WTC11 (cell line): ENCODE measurements at regions not wholly inside any gene's neighbourhood (a gene's known extent, or its start where the extent isn't known, plus 50 kb on each side); places are given as distances from the start of the nearest gene placed in this dataset.

Source experiments
- ATAC-seq: fragments of 200-7000 bp; cut with Tn5 transposase; 2 replicates; pipeline ENCODE4 v1.10.0; 2021; ENCODE audit warnings: mild to moderate bottlenecking, moderate library complexity
- CTCF ChIA-PET: fragments of 300-600 bp; sonication (Branson Sonifier 250); formaldehyde crosslinking; loops from one replicate; lab custom pipeline; 2021; ENCODE audit warnings: antibody characterized with exemption; lab: Charles Lee
- POLR2A ChIA-PET: fragments of 350-600 bp; sonication (Branson Sonifier 250); formaldehyde crosslinking; loops from one replicate; lab custom pipeline; 2021; ENCODE audit warnings: antibody characterized with exemption; lab: Charles Lee
- DNase-seq: peaks from one replicate; pipeline ENCODE4 v3.0.0; 2021; ENCODE audit warnings: low spot score
- H3K27ac Mint-ChIP-seq: 2 replicates; pipeline ENCODE4 v1.8.0; 2021; ENCODE audit warnings: mixed read lengths
- H3K27me3 Mint-ChIP-seq: 2 replicates; pipeline ENCODE4 v1.8.0; 2021; ENCODE audit warnings: low read depth, mild to moderate bottlenecking, moderate library complexity, mixed read lengths
- H3K36me3 Mint-ChIP-seq: 2 replicates; pipeline ENCODE4 v1.8.0; 2021; ENCODE audit warnings: mixed read lengths
- H3K4me1 Mint-ChIP-seq: 2 replicates; pipeline ENCODE4 v1.8.0; 2022; ENCODE audit warnings: mixed read lengths
- H3K4me3 Mint-ChIP-seq: 2 replicates; pipeline ENCODE4 v1.8.0; 2021; ENCODE audit warnings: mild to moderate bottlenecking, moderate library complexity, mixed read lengths
- H3K9me3 Mint-ChIP-seq: 2 replicates; pipeline ENCODE4 v1.8.0; 2021; ENCODE audit warnings: mixed read lengths
- ATF6 ChIP-seq: sonication (generic); formaldehyde crosslinking; IDR thresholded peaks from 2 replicates; pipeline ENCODE4 v1.8.1; 2023; ENCODE audit warnings: mild to moderate bottlenecking, missing genetic modification reagents
- CBFB ChIP-seq: sonication (generic); formaldehyde crosslinking; IDR thresholded peaks from 2 replicates; pipeline ENCODE4 v1.8.1; 2022; ENCODE audit warnings: mild to moderate bottlenecking, low read depth, missing genetic modification reagents
- CTCF ChIP-seq: fragments of 200-600 bp; IDR thresholded peaks from 2 replicates; pipeline ENCODE4 v1.8.0; 2022; ENCODE audit warnings: antibody characterized with exemption
- JAZF1 ChIP-seq: fragments of 250-450 bp; sonication (Bioruptor Pico); IDR thresholded peaks from 2 replicates; pipeline ENCODE4 v1.9.0; 2021; ENCODE audit warnings: moderate library complexity, mild to moderate bottlenecking, inconsistent platforms
- NFYB ChIP-seq: sonication (generic); formaldehyde crosslinking; conservative IDR thresholded peaks from 2 replicates; pipeline ENCODE4 v1.8.0; 2022; ENCODE audit warnings: low read depth, missing genetic modification reagents
- NR1H2 ChIP-seq: sonication (generic); formaldehyde crosslinking; IDR thresholded peaks from 2 replicates; pipeline ENCODE4 v1.9.0; 2021; ENCODE audit warnings: mild to moderate bottlenecking, moderate library complexity, missing genetic modification reagents
- NR2C2 ChIP-seq: sonication (generic); formaldehyde crosslinking; IDR thresholded peaks from 2 replicates; pipeline ENCODE4 v1.8.0; 2022; ENCODE audit warnings: mild to moderate bottlenecking, missing genetic modification reagents
- PRRX2 ChIP-seq: fragments of 250-450 bp; sonication (Bioruptor Pico); IDR thresholded peaks from 2 replicates; pipeline ENCODE4 v1.8.0; 2021; ENCODE audit warnings: mild to moderate bottlenecking
- RELA ChIP-seq: sonication (generic); formaldehyde crosslinking; IDR thresholded peaks from 2 replicates; pipeline ENCODE4 v1.8.1; 2022; ENCODE audit warnings: missing genetic modification reagents, mild to moderate bottlenecking, borderline replicate concordance
- RORB ChIP-seq: fragments of 250-450 bp; sonication (Bioruptor Pico); IDR thresholded peaks from 2 replicates; pipeline ENCODE4 v1.9.0; 2021; ENCODE audit warnings: mild to moderate bottlenecking
- SMAD3 ChIP-seq: sonication (generic); formaldehyde crosslinking; IDR thresholded peaks from 2 replicates; pipeline ENCODE4 v1.8.0; 2022; ENCODE audit warnings: missing genetic modification reagents, mild to moderate bottlenecking, borderline replicate concordance
- SMAD4 ChIP-seq: sonication (generic); formaldehyde crosslinking; IDR thresholded peaks from 2 replicates; pipeline ENCODE4 v1.8.0; 2022; ENCODE audit warnings: mild to moderate bottlenecking, missing genetic modification reagents
- SP1 ChIP-seq: sonication (generic); formaldehyde crosslinking; conservative IDR thresholded peaks from 2 replicates; pipeline ENCODE4 v1.8.1; 2022; ENCODE audit warnings: missing genetic modification reagents
- TCF7 ChIP-seq: sonication (generic); formaldehyde crosslinking; IDR thresholded peaks from 2 replicates; pipeline ENCODE4 v1.8.0; 2022; ENCODE audit warnings: mild to moderate bottlenecking, low read depth, missing genetic modification reagents, moderate library complexity
- TEAD4 ChIP-seq: sonication (generic); formaldehyde crosslinking; IDR thresholded peaks from 2 replicates; pipeline ENCODE4 v1.8.0; 2022; ENCODE audit warnings: mild to moderate bottlenecking, missing genetic modification reagents
- ZNF121 ChIP-seq: sonication (generic); formaldehyde crosslinking; IDR thresholded peaks from 2 replicates; pipeline ENCODE4 v1.8.0; 2023; ENCODE audit warnings: missing genetic modification reagents
- ZNF219 ChIP-seq: sonication (generic); formaldehyde crosslinking; IDR thresholded peaks from 2 replicates; pipeline ENCODE4 v1.8.0; 2023; ENCODE audit warnings: missing genetic modification reagents, mild to moderate bottlenecking, borderline replicate concordance
- ZNF232 ChIP-seq: sonication (generic); formaldehyde crosslinking; IDR thresholded peaks from 2 replicates; pipeline ENCODE4 v1.8.0; 2022; ENCODE audit warnings: mild to moderate bottlenecking, missing genetic modification reagents
- ZNF423 ChIP-seq: fragments of 250-450 bp; sonication (Bioruptor Pico); IDR thresholded peaks from 2 replicates; pipeline ENCODE4 v2.1.2; 2022; ENCODE audit warnings: mild to moderate bottlenecking, moderate library complexity
- TF ChIP-seq, protein P1 (sequence below): fragments of 250-450 bp; sonication (Bioruptor Pico); IDR thresholded peaks from 2 replicates; pipeline ENCODE4 v1.8.0; 2021; ENCODE audit warnings: mild to moderate bottlenecking
- TF ChIP-seq, protein P2 (sequence below): sonication (generic); formaldehyde crosslinking; IDR thresholded peaks from 2 replicates; pipeline ENCODE4 v1.8.1; 2023; ENCODE audit warnings: mild to moderate bottlenecking, missing genetic modification reagents, moderate library complexity
- TF ChIP-seq, protein P3 (sequence below): sonication (generic); formaldehyde crosslinking; IDR thresholded peaks from 2 replicates; pipeline ENCODE4 v1.8.0; 2023; ENCODE audit warnings: missing genetic modification reagents, mild to moderate bottlenecking, borderline replicate concordance

DNA sequence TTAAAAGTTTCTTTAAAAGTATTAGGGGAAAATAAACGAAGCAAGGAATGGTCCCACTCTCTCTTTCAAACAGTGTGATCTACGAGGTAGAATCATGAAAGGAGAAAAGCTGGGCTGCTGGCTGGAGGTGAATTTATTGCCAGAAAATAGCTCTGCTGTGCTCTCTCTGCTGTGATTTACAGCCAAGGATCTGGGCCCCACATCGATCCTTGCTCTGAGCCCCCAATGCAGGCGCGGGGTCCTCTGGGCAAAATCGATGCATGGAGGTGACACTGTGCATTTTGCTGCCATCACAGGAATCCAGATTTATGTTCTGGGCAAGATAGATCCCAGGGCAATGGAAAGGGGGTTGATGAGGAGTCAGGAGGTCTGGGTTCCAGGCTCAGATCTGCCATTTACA is 91.0 kb upstream of the GPR26 start:
- TF ChIP-seq ZNF232 (CRISPR knock-in tag) = no peak
- no peak overlapping the region for H3K27ac Mint-ChIP-seq
- DNase-seq (no peak), ATAC-seq (no peak)
- no peaks in the 10 kb centered on the region for H3K36me3 Mint-ChIP-seq
- peaks cover 6% of the 10 kb centered on the region; the same call in 1 of the 2 replicates for H3K27me3 Mint-ChIP-seq
- H3K4me1 Mint-ChIP-seq = peaks cover 17% of the 10 kb centered on the region
- H3K9me3 Mint-ChIP-seq = no peaks in the 10 kb centered on the region
- ChIA-PET CTCF (interaction anchor here (1.3 to 2.9 kb wide), 2 partner anchors 81 to 88 kb away, joined by 5 to 13 read pairs; no protein-coding TSS in a partner anchor), POLR2A (no interaction called here)
- H3K4me3 Mint-ChIP-seq = no peak overlapping the region

DNA sequence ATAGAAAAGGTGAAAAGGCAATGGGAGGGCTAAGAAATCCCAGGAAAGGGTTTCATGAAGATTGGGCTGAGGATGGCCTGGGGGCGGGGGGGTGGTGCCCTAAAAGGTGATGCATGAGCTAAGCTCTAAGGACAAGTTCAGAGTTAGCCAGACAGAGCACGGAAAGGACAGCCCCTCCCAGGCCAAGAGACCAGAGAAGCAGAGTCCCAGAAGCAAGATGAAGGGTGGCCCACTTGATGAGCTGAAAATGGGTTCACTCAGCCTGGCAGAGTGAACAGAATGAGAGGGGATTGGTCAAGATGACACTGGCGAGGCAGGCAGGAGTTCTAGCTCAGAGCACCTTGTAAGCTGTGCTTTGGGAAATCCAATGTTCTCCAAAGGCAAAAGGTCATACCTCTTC is 89.4 kb upstream of the GPR26 start:
- ChIA-PET CTCF (interaction anchor here (0.8 to 2.9 kb wide), 3 partner anchors 79 to 386 kb away, joined by 3 to 13 read pairs (median 3); no protein-coding TSS in a partner anchor), POLR2A (no interaction called here)
- Mint-ChIP-seq H3K36me3 (no peaks in the 10 kb centered on the region), H3K27me3 (peaks cover 8% of the 10 kb centered on the region; the same call in 1 of the 2 replicates), H3K4me1 (peaks cover 12% of the 10 kb centered on the region), H3K9me3 (no peaks in the 10 kb centered on the region)
- ATAC-seq (no peak), DNase-seq (no peak)
- TF ChIP-seq, protein P1, sequence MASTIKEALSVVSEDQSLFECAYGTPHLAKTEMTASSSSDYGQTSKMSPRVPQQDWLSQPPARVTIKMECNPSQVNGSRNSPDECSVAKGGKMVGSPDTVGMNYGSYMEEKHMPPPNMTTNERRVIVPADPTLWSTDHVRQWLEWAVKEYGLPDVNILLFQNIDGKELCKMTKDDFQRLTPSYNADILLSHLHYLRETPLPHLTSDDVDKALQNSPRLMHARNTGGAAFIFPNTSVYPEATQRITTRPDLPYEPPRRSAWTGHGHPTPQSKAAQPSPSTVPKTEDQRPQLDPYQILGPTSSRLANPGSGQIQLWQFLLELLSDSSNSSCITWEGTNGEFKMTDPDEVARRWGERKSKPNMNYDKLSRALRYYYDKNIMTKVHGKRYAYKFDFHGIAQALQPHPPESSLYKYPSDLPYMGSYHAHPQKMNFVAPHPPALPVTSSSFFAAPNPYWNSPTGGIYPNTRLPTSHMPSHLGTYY = no peak
- TF ChIP-seq SP1 (CRISPR knock-in tag) (no peak), PRRX2 (CRISPR knock-in tag) (no peak), NR2C2 (CRISPR knock-in tag) (no peak), CBFB (CRISPR knock-in tag) (no peak), ATF6 (no peak), ZNF232 (CRISPR knock-in tag) (no peak), NFYB (no peak), NR1H2 (CRISPR knock-in tag) (no peak)
- TF ChIP-seq, all 79 proteins: peak for 0
- H3K27ac Mint-ChIP-seq = no peak overlapping the region
- H3K4me3 Mint-ChIP-seq = no peak overlapping the region

- no peak for DNase-seq
- POLR2A ChIA-PET = no interaction called here
- no peak for ATAC-seq
- no peaks in the 10 kb centered on the region for H3K36me3 Mint-ChIP-seq
- H3K9me3 Mint-ChIP-seq = no peaks in the 10 kb centered on the region
- no peak overlapping the region for H3K4me3 Mint-ChIP-seq
- CTCF ChIA-PET = interaction anchor here (1.7 kb wide), 1 partner anchor 85 kb away, joined by 7 read pairs; no protein-coding TSS in a partner anchor
- H3K27me3 Mint-ChIP-seq = peaks cover 12% of the 10 kb centered on the region
- TF ChIP-seq ZNF121 (no peak), ZNF423 (no peak), JAZF1 (no peak), ZNF219 (CRISPR knock-in tag) (no peak), RORB (CRISPR knock-in tag) (no peak), ZNF232 (CRISPR knock-in tag) (no peak), CTCF (no peak), TEAD4 (no peak), RELA (CRISPR knock-in tag) (no peak), SMAD4 (CRISPR knock-in tag) (no peak), SMAD3 (CRISPR knock-in tag) (no peak), TCF7 (CRISPR knock-in tag) (no peak)
- TF ChIP-seq, protein P2, sequence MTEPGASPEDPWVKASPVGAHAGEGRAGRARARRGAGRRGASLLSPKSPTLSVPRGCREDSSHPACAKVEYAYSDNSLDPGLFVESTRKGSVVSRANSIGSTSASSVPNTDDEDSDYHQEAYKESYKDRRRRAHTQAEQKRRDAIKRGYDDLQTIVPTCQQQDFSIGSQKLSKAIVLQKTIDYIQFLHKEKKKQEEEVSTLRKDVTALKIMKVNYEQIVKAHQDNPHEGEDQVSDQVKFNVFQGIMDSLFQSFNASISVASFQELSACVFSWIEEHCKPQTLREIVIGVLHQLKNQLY (CRISPR knock-in tag) = no peak
- TF ChIP-seq, protein P3, sequence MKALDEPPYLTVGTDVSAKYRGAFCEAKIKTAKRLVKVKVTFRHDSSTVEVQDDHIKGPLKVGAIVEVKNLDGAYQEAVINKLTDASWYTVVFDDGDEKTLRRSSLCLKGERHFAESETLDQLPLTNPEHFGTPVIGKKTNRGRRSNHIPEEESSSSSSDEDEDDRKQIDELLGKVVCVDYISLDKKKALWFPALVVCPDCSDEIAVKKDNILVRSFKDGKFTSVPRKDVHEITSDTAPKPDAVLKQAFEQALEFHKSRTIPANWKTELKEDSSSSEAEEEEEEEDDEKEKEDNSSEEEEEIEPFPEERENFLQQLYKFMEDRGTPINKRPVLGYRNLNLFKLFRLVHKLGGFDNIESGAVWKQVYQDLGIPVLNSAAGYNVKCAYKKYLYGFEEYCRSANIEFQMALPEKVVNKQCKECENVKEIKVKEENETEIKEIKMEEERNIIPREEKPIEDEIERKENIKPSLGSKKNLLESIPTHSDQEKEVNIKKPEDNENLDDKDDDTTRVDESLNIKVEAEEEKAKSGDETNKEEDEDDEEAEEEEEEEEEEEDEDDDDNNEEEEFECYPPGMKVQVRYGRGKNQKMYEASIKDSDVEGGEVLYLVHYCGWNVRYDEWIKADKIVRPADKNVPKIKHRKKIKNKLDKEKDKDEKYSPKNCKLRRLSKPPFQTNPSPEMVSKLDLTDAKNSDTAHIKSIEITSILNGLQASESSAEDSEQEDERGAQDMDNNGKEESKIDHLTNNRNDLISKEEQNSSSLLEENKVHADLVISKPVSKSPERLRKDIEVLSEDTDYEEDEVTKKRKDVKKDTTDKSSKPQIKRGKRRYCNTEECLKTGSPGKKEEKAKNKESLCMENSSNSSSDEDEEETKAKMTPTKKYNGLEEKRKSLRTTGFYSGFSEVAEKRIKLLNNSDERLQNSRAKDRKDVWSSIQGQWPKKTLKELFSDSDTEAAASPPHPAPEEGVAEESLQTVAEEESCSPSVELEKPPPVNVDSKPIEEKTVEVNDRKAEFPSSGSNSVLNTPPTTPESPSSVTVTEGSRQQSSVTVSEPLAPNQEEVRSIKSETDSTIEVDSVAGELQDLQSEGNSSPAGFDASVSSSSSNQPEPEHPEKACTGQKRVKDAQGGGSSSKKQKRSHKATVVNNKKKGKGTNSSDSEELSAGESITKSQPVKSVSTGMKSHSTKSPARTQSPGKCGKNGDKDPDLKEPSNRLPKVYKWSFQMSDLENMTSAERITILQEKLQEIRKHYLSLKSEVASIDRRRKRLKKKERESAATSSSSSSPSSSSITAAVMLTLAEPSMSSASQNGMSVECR = no peak
- H3K4me1 Mint-ChIP-seq = peaks cover 6% of the 10 kb centered on the region
- no peak overlapping the region for H3K27ac Mint-ChIP-seq
These were observed 88.2 kb upstream of the GPR26 start for GRCh38 chr10:123577921-123578461.
